SK-N-MC (cell line): ENCODE measurements at regions not wholly inside any gene's neighbourhood (a gene's known extent, or its start where the extent isn't known, plus 50 kb on each side); places are given as distances from the start of the nearest gene placed in this dataset.

Source experiments
- EZH2 ChIP-seq: fragments of 200-600 bp; sonication (generic); IDR thresholded peaks from one replicate; pipeline ENCODE4 v1.6.1; 2017; ENCODE audit warnings: antibody characterized with exemption
- FOXP2 ChIP-seq: optimal IDR thresholded peaks from 2 replicates; pipeline ENCODE3; 2011; ENCODE audit warnings: mild to moderate bottlenecking, moderate library complexity; ENCODE audit not compliant: insufficient read depth; ENCODE audit errors: extremely low read length, control extremely low read depth
- POLR2AphosphoS5 ChIP-seq: IDR thresholded peaks from 2 replicates; pipeline ENCODE4 v1.6.1; 2012; ENCODE audit warnings: mild to moderate bottlenecking, low read depth, low read length, borderline replicate concordance

DNA sequence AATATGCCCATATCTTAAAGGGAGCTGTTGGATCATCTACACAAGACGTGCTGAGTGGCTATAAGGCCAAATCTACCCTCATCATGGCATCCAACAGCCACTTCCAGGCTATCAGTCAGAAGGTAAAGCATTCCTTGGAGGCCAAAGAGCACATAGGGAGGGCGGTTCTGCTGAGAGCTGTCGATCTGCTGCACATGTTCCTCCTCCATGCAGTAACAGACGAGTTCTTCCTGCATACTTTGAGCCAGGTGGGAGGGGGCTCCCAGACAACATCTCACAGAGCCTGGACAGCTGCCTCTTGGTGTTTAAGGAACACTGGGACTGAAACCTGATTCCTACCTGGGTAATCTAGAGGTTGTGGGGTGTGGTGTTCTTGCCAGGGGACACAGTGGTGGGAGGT is 93.3 kb upstream of the RAI14 start:
- no peak for TF ChIP-seq EZH2
- no peak for TF ChIP-seq POLR2AphosphoS5
- TF ChIP-seq FOXP2, result no peak
